ENCODE measurements at regions not wholly inside any gene's neighbourhood (a gene's known extent, or its start where the extent isn't known, plus 50 kb on each side); places are given as distances from the start of the nearest gene placed in this dataset.

DNA sequence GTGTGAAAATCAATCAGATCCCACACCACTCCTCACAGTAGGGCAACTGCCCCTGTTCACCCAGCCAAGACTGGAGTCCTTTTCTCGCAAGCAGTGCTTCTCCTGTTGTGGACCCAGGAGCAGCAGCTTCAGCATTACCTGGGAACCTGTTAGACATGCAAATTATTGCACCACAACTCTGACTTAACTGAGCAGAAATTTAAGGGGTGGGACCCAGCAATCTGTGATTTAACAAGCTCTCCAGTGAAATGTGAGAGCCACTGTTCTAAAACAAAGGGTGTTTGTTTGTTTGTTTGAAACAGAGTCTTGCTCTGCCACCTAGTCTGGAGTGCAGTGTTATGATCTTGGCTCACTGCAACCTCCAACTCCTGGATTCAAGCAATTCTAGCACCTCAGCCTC lies 591.4 kb downstream of the SOX6 start:
- H3K27ac ChIP-seq = peak overlapping the region; percentile 15; the same call in 1 of the 2 replicates
- TF ChIP-seq ZFX (IDR thresholded peaks at IDR 0.05) = no peak
- TF ChIP-seq, protein P1, sequence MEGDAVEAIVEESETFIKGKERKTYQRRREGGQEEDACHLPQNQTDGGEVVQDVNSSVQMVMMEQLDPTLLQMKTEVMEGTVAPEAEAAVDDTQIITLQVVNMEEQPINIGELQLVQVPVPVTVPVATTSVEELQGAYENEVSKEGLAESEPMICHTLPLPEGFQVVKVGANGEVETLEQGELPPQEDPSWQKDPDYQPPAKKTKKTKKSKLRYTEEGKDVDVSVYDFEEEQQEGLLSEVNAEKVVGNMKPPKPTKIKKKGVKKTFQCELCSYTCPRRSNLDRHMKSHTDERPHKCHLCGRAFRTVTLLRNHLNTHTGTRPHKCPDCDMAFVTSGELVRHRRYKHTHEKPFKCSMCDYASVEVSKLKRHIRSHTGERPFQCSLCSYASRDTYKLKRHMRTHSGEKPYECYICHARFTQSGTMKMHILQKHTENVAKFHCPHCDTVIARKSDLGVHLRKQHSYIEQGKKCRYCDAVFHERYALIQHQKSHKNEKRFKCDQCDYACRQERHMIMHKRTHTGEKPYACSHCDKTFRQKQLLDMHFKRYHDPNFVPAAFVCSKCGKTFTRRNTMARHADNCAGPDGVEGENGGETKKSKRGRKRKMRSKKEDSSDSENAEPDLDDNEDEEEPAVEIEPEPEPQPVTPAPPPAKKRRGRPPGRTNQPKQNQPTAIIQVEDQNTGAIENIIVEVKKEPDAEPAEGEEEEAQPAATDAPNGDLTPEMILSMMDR (conservative IDR thresholded peaks at IDR 0.05) = no peak

DNA sequence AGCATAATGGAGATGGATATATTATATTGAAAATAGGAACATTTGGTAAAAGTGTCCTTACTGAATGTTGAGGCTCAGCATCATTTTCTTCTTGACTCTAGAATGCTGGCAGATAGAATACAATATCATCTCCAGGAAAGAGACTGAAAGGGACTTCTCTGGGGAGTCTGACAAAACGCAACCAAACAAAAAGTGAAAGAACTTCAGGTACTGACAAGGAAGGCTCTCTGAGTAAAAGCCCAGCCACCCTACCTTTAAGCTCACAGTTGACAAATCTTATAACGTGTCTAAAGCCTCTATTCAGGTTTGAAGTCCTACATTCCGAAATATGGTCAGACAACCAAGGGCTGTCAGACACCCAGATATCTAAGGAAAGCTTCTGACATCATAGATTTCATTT lies 590.8 kb downstream of the SOX6 start:
- TF ChIP-seq, protein P1 (conservative IDR thresholded peaks at IDR 0.05) = no peak
- TF ChIP-seq ZFX (IDR thresholded peaks at IDR 0.05) = no peak
- no peak overlapping the region for H3K27ac ChIP-seq

DNA sequence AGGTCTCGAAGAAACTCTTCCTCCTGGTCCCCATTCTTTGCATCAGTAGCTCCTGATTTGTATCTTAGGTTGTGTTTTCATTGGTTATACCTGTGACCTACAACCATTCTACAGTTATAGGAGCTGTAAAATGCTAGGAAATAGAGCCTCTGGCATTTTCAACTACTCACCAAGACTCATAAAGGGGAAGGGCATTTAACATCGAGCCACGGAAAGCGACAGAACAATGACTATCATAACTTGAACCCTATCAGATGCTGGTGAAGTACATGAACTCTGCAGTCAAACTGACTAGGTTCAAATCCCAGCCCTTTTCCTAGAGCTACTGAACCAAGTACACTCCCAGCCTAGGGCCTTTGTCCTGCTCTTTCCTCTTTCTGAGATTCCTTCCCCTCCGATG lies 588.0 kb downstream of the SOX6 start:
- H3K27ac ChIP-seq = no peak overlapping the region
- TF ChIP-seq, protein P1 (conservative IDR thresholded peaks at IDR 0.05) = no peak
- TF ChIP-seq ZFX (IDR thresholded peaks at IDR 0.05) = no peak

DNA sequence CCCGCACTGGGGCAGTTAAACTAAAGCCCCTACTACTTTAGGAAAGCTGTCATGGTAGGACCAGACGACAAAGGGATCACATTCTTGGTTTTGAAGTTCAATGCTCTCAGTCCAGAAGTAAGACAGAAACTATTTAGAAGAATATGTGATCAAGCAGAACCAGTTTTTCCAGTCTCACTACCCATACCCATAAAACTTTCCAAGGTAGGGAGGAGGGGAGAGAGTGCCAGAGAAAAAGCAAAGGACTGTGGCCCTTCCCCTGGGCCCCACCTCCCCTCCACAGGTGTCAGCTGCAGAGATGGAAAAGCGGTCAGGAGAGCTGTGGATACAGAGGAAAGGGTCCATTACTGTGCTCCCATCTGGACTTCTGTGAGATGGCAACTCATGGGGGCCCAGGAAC lies 587.1 kb downstream of the SOX6 start:
- TF ChIP-seq, protein P1 (conservative IDR thresholded peaks at IDR 0.05) = no peak
- no peak for TF ChIP-seq ZFX (IDR thresholded peaks at IDR 0.05)
- H3K27ac ChIP-seq = peak overlapping the region; percentile 47

DNA sequence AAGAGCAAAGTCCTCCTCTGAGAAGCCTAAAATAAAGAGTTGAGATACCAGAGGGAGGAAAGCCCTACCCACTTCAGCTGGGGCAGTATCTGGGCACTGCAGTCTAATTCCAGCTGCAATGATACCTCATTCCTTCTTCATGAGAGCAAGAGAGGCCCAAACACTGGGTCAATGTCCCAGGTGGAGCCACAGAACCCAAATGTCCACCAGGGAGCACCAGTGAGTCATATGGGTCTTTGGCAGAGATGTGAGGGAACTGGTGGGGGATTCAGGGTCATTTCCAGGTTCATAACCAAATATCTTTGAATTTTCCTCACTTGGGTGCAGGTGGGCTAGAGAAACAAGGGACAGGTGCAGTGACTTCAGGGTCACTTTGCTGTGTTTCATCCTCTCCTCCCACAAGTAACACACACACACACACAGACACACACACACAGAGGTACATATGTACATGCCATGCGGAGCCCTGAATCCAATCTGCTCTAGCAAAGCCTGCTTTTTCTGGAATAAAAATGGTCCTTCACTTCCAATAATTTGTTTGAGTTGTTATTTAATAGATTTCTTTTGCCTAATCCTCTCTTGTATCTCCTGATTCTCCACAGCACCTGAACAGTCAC lies 585.4 kb downstream of the SOX6 start:
- H3K27ac ChIP-seq = no peak overlapping the region
- TF ChIP-seq, protein P1 (conservative IDR thresholded peaks at IDR 0.05) = peak; percentile 70
- no peak for TF ChIP-seq ZFX (IDR thresholded peaks at IDR 0.05)

DNA sequence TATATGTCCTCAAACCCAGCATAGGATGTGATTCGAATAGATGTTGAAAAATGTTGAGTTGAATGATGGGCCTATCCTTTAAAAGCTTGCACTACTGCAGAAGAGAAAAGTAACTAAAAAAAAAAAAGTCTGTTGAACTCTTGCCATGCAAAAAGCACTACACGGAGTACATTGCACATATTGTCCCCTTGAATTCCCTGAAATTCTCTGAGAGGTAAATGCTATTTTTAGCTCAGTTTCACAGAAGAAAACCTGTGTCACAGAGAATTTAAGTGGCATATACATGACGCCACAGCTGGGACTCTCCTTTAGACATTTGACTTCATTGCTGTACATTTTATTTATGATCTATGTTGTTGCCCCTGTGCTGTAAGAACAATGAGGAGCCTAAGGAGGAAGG lies 583.8 kb downstream of the SOX6 start:
- H3K27ac ChIP-seq = no peak overlapping the region
- no peak for TF ChIP-seq ZFX (IDR thresholded peaks at IDR 0.05)
- TF ChIP-seq, protein P1 (conservative IDR thresholded peaks at IDR 0.05) = no peak

DNA sequence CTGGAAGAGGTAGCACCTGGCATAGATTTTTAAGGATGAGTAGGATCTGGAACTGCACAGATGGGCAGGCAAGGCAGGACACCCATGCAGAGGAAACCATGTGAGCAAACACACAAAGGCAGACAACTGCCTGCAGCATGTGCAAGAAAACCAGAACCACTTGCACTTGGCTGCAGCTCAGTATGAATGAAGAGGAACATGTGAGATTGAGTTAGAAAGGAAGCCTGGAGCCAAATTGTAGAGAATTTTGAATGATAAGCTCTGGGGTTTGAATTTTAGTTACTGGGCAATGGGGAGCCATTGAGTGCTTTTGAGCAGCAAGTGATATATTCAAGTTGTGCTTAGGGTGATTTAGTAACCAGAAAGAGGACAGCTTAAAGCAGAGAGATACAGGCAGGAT lies 583.4 kb downstream of the SOX6 start:
- TF ChIP-seq, protein P1 (conservative IDR thresholded peaks at IDR 0.05) = no peak
- H3K27ac ChIP-seq = no peak overlapping the region
